Prostate gland (tissue), 2 donors: ENCODE measurements at regions not wholly inside any gene's neighbourhood (a gene's known extent, or its start where the extent isn't known, plus 50 kb on each side); places are given as distances from the start of the nearest gene placed in this dataset.

ENCODE experiments used
- DNase-seq: peaks from one replicate; pipeline ENCODE4 v3.0.0-alpha.2; 2019; ENCODE audit warnings: low spot score
- H3K27ac ChIP-seq, 2 donors: fragments of 200-600 bp; sonication (generic); 2 replicates each; pipeline ENCODE4 v1.5.1; 2017 to 2019
- H3K27me3 ChIP-seq: fragments of 200-600 bp; sonication (generic); replicated peaks from 2 replicates; pipeline ENCODE4 v1.5.1; 2019; ENCODE audit not compliant: insufficient read depth
- H3K36me3 ChIP-seq, 2 donors: fragments of 200-600 bp; sonication (generic); 1 replicate in 1 of 2; 2 replicates in 1 of 2; pipeline versions ENCODE4 v1.5.1 to v1.8.1; 2017 to 2019
- H3K4me1 ChIP-seq: fragments of 200-600 bp; sonication (generic); replicated peaks from 2 replicates; pipeline ENCODE4 v1.5.1; 2019
- H3K4me3 ChIP-seq, 2 donors: fragments of 200-600 bp; sonication (generic); 2 replicates each; pipeline ENCODE4 v1.5.1; 2017 to 2019
- H3K9me3 ChIP-seq: fragments of 200-600 bp; sonication (generic); 2 replicates; pipeline ENCODE4 v1.5.1; 2017
- CTCF ChIP-seq, 4 experiments: fragments of 200-600 bp in 2 of 4; fragments of 450-650 bp in 2 of 4; sonication (generic) in 2 of 4; IDR thresholded peaks; 1 replicate in 3 of 4; 2 replicates in 1 of 4; pipeline ENCODE4 v1.5.1; 2016 to 2019; ENCODE audit warnings: antibody characterized with exemption in 4 of 4, mild to moderate bottlenecking in 2 of 4, moderate library complexity in 2 of 4
- POLR2A ChIP-seq: fragments of 450-650 bp; IDR thresholded peaks from one replicate; pipeline ENCODE4 v1.6.1; 2016; ENCODE audit warnings: antibody characterized with exemption, mild to moderate bottlenecking
- POLR2AphosphoS5 ChIP-seq: sonication (generic); formaldehyde crosslinking; IDR thresholded peaks from one replicate; pipeline ENCODE4 v1.6.1; 2017; ENCODE audit warnings: antibody characterized with exemption
- WGBS: methylation state at CpG from one replicate; pipeline ENCODE4 v1.1.5; 2018; 5-methylcytosine and 5-hydroxymethylcytosine counted together
- intact Hi-C: fragments of 100-400 bp; cut with DNase I; formaldehyde crosslinking; loops from one replicate; pipeline ENCODE4 v1.14.2; 2022

GRCh38 chr13:107846642-107847041 is 368.7 kb downstream of the LIG4 start:
- no peak for DNase-seq
- Histone ChIP-seq H3K27me3 (no peaks in the 10 kb centered on the region), H3K4me1 (no peaks in the 10 kb centered on the region), H3K36me3 (no peaks in the 10 kb centered on the region), H3K27ac (no peak overlapping the region), H3K4me3 (no peak overlapping the region), H3K9me3 (no peaks in the 10 kb centered on the region)
- TF ChIP-seq POLR2AphosphoS5 = no peak
- no peak for TF ChIP-seq POLR2A
- TF ChIP-seq CTCF (IDR thresholded peaks at IDR 0.05) = no peak
- intact Hi-C loops = no loop called here
- 84% methylated on average over 1 of the region's 1 CpG for WGBS

- H3K4me1 ChIP-seq = no peaks in the 10 kb centered on the region
- no peaks in the 10 kb centered on the region for H3K36me3 ChIP-seq
- 76% methylated on average over 3 of the region's 3 CpGs for WGBS
- no peaks in the 10 kb centered on the region for H3K27me3 ChIP-seq
- no peaks in the 10 kb centered on the region for H3K9me3 ChIP-seq
- no peak overlapping the region for H3K4me3 ChIP-seq
- TF ChIP-seq POLR2A = no peak
- no peak for TF ChIP-seq CTCF (IDR thresholded peaks at IDR 0.05)
- TF ChIP-seq POLR2AphosphoS5 = no peak
- intact Hi-C loops = no loop called here
- DNase-seq = no peak
- H3K27ac ChIP-seq = no peak overlapping the region
Observed at GRCh38 chr13:107845911-107846310, 369.4 kb downstream of the LIG4 start.

GRCh38 chr13:107843681-107844080 is 371.7 kb downstream of the LIG4 start:
- no peak overlapping the region for H3K4me3 ChIP-seq
- no peak for DNase-seq
- 64% methylated on average over 3 of the region's 3 CpGs for WGBS
- H3K4me1 ChIP-seq = no peaks in the 10 kb centered on the region
- no peaks in the 10 kb centered on the region for H3K27me3 ChIP-seq
- no peaks in the 10 kb centered on the region for H3K36me3 ChIP-seq
- no peak overlapping the region for H3K27ac ChIP-seq
- no peaks in the 10 kb centered on the region for H3K9me3 ChIP-seq
- TF ChIP-seq CTCF (IDR thresholded peaks at IDR 0.05) (no peak), POLR2A (no peak), POLR2AphosphoS5 (no peak)
- intact Hi-C loops = no loop called here

- H3K4me1 ChIP-seq = no peaks in the 10 kb centered on the region
- H3K9me3 ChIP-seq = no peaks in the 10 kb centered on the region
- no peak for TF ChIP-seq POLR2AphosphoS5
Observed at GRCh38 chr13:107843281-107843680, 372.1 kb downstream of the LIG4 start.

GRCh38 chr13:107842562-107843180 is 372.7 kb downstream of the LIG4 start:
- H3K4me3 ChIP-seq = no peak overlapping the region
- no peaks in the 10 kb centered on the region for H3K4me1 ChIP-seq
- no peak for DNase-seq
- H3K27ac ChIP-seq = no peak overlapping the region
- no peaks in the 10 kb centered on the region for H3K9me3 ChIP-seq
- H3K27me3 ChIP-seq = no peaks in the 10 kb centered on the region
- TF ChIP-seq POLR2AphosphoS5 = no peak
- no peak for TF ChIP-seq POLR2A
- no peak for TF ChIP-seq CTCF (IDR thresholded peaks at IDR 0.05)
- H3K36me3 ChIP-seq = no peaks in the 10 kb centered on the region
- intact Hi-C loops = no loop called here
- WGBS = 6% methylated on average over 3 of the region's 3 CpGs

More at GRCh38 chr13:107843281-107843680, 372.1 kb downstream of the LIG4 start:
- DNase-seq = no peak
- H3K36me3 ChIP-seq = no peaks in the 10 kb centered on the region
- no peak overlapping the region for H3K27ac ChIP-seq
- WGBS = 80% methylated on average over 4 of the region's 4 CpGs
- intact Hi-C loops = no loop called here
- no peaks in the 10 kb centered on the region for H3K27me3 ChIP-seq
- no peak overlapping the region for H3K4me3 ChIP-seq
